B cell (primary cell): ENCODE measurements at regions not wholly inside any gene's neighbourhood (a gene's known extent, or its start where the extent isn't known, plus 50 kb on each side); places are given as distances from the start of the nearest gene placed in this dataset.

Experiments
- EZH2 ChIP-seq: IDR thresholded peaks from 2 replicates; pipeline ENCODE4 v1.6.1; 2012; ENCODE audit warnings: borderline replicate concordance, low read depth, mild to moderate bottlenecking, moderate library complexity, low read length; ENCODE audit not compliant: insufficient read depth, poor library complexity, severe bottlenecking
- TF ChIP-seq, protein P1 (sequence below): fragments of 200-600 bp; IDR thresholded peaks from one replicate; pipeline ENCODE4 v1.8.0; 2022; ENCODE audit warnings: antibody characterized with exemption, mild to moderate bottlenecking

DNA sequence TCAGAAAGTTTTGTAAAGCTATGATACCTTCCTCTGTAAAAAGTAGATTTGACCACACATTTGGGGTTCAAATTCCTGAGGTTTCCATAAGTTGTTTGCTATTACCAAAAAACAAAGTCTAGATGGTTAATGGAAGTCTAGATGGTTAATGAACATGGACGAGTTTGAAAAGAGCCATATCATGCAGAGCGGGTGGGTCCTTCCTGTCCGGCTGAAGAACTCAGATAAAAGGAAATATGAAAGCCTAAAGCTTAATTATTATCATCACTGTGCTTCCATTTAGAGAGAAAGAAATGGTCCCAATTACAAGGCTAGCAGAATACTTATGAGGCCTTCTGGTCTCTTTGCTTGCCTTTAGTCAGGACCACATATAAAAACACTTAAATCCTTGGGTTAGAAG, 132.1 kb upstream of the SATB1 start:
- TF ChIP-seq, protein P1, sequence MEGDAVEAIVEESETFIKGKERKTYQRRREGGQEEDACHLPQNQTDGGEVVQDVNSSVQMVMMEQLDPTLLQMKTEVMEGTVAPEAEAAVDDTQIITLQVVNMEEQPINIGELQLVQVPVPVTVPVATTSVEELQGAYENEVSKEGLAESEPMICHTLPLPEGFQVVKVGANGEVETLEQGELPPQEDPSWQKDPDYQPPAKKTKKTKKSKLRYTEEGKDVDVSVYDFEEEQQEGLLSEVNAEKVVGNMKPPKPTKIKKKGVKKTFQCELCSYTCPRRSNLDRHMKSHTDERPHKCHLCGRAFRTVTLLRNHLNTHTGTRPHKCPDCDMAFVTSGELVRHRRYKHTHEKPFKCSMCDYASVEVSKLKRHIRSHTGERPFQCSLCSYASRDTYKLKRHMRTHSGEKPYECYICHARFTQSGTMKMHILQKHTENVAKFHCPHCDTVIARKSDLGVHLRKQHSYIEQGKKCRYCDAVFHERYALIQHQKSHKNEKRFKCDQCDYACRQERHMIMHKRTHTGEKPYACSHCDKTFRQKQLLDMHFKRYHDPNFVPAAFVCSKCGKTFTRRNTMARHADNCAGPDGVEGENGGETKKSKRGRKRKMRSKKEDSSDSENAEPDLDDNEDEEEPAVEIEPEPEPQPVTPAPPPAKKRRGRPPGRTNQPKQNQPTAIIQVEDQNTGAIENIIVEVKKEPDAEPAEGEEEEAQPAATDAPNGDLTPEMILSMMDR = no peak
- no peak for TF ChIP-seq EZH2
